ENCODE measurements at regions not wholly inside any gene's neighbourhood (a gene's known extent, or its start where the extent isn't known, plus 50 kb on each side); places are given as distances from the start of the nearest gene placed in this dataset.

DNA sequence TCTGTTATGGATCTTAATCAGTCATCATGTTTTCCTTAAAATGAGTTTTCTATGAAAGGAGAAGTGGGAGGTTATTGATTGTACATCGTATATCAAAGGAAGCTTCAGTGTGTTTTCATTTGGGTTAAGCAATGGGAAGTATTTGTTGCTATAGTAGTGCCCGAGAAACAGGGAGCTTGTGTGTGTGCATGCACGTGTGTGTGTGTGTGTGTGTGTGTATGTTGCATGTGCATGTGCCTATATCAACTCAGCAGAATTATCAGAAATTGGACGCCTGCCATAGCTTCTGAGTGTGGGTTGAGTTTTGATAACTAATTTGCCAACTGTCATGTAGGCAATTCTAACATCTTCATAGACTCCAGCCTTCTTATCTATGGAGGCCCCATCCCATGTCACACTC, 246.1 kb upstream of the CRY1 start:
- DNase-seq, result peak in 1 of 4 donors; percentile 26
- Histone ChIP-seq H3K27me3 (peaks cover 0 to 6% of the 10 kb centered on the region in 2 donors), H3K36me3 (no peaks in the 10 kb centered on the region), H3K4me1 (no peaks in the 10 kb centered on the region), H3K4me3 (no peak overlapping the region), H3K9me3 (no peaks in the 10 kb centered on the region), H3K27ac (no peak overlapping the region)
- intact Hi-C loops (cut with DNase I), result no loop called here
- TF ChIP-seq, protein P1, sequence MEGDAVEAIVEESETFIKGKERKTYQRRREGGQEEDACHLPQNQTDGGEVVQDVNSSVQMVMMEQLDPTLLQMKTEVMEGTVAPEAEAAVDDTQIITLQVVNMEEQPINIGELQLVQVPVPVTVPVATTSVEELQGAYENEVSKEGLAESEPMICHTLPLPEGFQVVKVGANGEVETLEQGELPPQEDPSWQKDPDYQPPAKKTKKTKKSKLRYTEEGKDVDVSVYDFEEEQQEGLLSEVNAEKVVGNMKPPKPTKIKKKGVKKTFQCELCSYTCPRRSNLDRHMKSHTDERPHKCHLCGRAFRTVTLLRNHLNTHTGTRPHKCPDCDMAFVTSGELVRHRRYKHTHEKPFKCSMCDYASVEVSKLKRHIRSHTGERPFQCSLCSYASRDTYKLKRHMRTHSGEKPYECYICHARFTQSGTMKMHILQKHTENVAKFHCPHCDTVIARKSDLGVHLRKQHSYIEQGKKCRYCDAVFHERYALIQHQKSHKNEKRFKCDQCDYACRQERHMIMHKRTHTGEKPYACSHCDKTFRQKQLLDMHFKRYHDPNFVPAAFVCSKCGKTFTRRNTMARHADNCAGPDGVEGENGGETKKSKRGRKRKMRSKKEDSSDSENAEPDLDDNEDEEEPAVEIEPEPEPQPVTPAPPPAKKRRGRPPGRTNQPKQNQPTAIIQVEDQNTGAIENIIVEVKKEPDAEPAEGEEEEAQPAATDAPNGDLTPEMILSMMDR (IDR thresholded peaks at IDR 0.05), result no peak
- no peak for ATAC-seq

DNA sequence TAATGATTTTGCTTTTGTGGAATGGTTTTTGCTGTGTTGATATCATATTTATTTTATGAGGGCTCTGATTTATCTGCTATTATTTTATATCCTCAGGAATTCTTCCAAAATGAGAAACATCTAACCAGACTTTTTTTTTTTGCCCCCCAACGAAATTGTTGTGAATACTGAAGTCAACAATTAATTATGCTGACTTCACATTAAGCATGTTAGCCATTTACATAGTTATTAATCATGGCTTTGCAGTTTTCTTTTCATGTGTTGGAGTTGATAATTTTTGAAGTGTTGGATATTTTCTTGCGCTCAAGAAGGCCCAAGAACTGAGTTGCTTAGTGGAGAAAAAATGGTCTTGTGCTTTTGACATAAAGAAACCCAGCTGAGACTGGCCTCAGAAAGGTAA, 246.6 kb upstream of the CRY1 start:
- Histone ChIP-seq H3K27me3 (peaks cover 0 to 6% of the 10 kb centered on the region in 2 donors), H3K27ac (no peak overlapping the region), H3K36me3 (no peaks in the 10 kb centered on the region), H3K9me3 (no peaks in the 10 kb centered on the region), H3K4me3 (no peak overlapping the region), H3K4me1 (no peaks in the 10 kb centered on the region)
- no peak for DNase-seq
- ATAC-seq, result no peak
- intact Hi-C loops (cut with DNase I), result no loop called here
- TF ChIP-seq, protein P1 (IDR thresholded peaks at IDR 0.05), result no peak

DNA sequence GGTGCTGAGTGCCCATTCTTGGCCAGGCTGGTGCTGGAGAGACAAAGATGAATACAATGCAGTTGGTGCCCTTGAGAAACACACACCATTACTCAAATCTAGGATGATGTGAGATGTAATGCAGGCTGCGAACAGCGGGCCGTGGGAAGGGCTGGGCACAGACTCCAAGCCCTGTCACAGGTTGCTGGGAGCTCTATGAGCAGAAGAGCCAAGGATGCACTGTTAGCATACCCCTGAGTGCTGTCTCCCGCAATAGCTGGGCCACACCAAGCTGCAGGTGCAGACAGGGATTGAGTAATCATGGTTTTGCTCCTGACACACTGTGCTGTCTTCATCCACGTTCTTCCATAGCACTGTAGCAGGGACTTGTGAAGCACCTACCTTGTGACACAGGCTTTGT, 247.5 kb upstream of the CRY1 start:
- intact Hi-C loops (cut with DNase I), result no loop called here
- Histone ChIP-seq H3K27ac (no peak overlapping the region), H3K27me3 (peaks cover 0 to under 1% of the 10 kb centered on the region in 2 donors), H3K36me3 (no peaks in the 10 kb centered on the region), H3K4me3 (no peak overlapping the region), H3K9me3 (no peaks in the 10 kb centered on the region), H3K4me1 (no peaks in the 10 kb centered on the region)
- DNase-seq, result no peak
- no peak for ATAC-seq
- TF ChIP-seq, protein P1 (IDR thresholded peaks at IDR 0.05), result no peak

DNA sequence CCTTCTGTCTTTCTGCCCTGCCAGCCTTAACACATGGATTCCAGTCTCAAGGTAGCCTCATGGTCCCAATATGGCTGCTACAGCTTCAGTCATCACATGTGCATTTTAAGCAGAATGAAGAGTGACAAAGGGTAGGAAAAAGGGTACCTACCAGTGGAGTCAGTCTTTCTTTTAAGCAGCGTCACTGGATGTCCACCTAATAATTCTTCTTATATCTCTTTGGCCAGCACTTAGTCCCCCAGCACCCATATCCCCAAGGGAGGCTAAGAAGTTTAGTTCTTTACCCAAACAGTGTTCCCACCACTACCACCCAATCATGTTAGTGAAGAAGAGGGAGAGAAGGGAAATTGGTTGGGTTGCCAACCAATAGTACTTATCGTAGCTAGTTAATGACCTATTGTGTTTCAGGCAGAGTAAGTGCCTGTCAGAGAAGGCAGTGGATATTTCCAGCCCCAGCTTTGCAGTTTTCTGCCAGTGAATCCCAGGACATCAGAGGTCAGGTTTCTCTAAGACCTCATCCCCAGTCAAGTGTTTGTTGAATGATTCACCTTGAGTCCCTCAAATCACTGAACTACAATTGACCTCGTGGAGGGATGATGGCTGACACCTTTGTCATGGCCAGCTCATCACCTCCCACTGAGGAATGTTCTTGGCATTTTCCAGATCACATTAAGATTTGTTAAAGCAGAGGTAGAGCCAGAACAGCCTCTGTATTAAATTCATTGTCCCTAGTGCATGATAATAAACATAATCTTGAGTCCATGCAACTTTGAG, 250.9 kb upstream of the CRY1 start:
- Histone ChIP-seq H3K36me3 (no peaks in the 10 kb centered on the region), H3K27me3 (peaks cover 0 to 8% of the 10 kb centered on the region in 2 donors), H3K27ac (no peak overlapping the region), H3K9me3 (no peaks in the 10 kb centered on the region), H3K4me1 (no peaks in the 10 kb centered on the region), H3K4me3 (no peak overlapping the region)
- DNase-seq (no peak), ATAC-seq (no peak)
- intact Hi-C loops (cut with DNase I), result no loop called here
- TF ChIP-seq, protein P1 (IDR thresholded peaks at IDR 0.05), result no peak

DNA sequence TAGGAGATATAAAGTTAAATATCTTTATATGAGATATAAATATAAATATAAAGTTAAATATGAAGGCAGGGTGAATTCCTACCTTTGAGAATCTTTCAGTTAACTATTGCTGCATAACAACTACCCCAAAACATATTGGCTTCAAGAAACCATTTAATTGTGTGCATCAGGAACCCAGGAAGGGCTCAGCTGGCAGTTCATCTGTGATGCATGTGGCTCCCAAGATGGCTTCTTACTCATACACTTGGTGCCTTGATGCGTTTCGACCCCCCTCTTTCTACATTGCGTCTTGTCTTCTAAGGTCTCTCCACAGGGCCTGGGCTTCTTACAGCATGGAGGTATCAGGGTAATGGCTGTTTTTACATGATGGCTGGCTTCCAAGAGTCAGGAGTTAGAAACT, 253.9 kb upstream of the CRY1 start:
- ATAC-seq (no peak), DNase-seq (no peak)
- H3K9me3 ChIP-seq, result no peaks in the 10 kb centered on the region
- H3K27me3 ChIP-seq, result peaks cover 0 to 12% of the 10 kb centered on the region in 2 donors
- peaks cover 0 to 3% of the 10 kb centered on the region in 2 donors for H3K4me1 ChIP-seq
- no peak overlapping the region for H3K4me3 ChIP-seq
- H3K27ac ChIP-seq, result no peak overlapping the region
- no peaks in the 10 kb centered on the region for H3K36me3 ChIP-seq
- TF ChIP-seq, protein P1 (IDR thresholded peaks at IDR 0.05), result no peak
- intact Hi-C loops (cut with DNase I), result no loop called here

Data from left lung (tissue), 4 donors.